Common myeloid progenitor, CD34-positive (primary cell): ENCODE measurements at regions not wholly inside any gene's neighbourhood (a gene's known extent, or its start where the extent isn't known, plus 50 kb on each side); places are given as distances from the start of the nearest gene placed in this dataset.

Experiments used
- CTCF ChIA-PET: fragments of 350-600 bp; sonication (Branson Sonifier 250); formaldehyde crosslinking; loops from one replicate; lab custom pipeline; 2021; ENCODE audit warnings: antibody characterized with exemption; lab: Charles Lee
- POLR2A ChIA-PET: fragments of 350-600 bp; sonication (Branson Sonifier 250); formaldehyde crosslinking; loops from one replicate; lab custom pipeline; 2021; ENCODE audit warnings: antibody characterized with exemption; lab: Charles Lee
- DNase-seq, 3 donors: peaks; one replicate each; pipeline versions ENCODE4 v3.0.0 to v3.0.0-alpha.2; 2013
- H3K27ac ChIP-seq, 2 experiments: 1 replicate in 1 of 2; 2 replicates in 1 of 2; pipeline ENCODE4 v1.7.0; 2013; ENCODE audit warnings: inconsistent platforms in 2 of 2, low read length in 2 of 2, mild to moderate bottlenecking in 2 of 2, low read depth in 1 of 2, moderate library complexity in 1 of 2; ENCODE audit not compliant: severe bottlenecking in 2 of 2, insufficient read depth in 1 of 2, poor library complexity in 1 of 2
- H3K27me3 ChIP-seq, 5 experiments: replicated peaks in 2 of 5; 1 replicate in 3 of 5; 2 replicates in 2 of 5; pipeline versions ENCODE4 v1.6.1 to v1.7.0; 2013; ENCODE audit warnings: low read length in 4 of 5, mild to moderate bottlenecking in 2 of 5, moderate library complexity in 2 of 5, inconsistent platforms in 1 of 5; ENCODE audit not compliant: insufficient read depth in 5 of 5, control insufficient read depth in 4 of 5
- H3K36me3 ChIP-seq, 4 experiments: 1 replicate in 2 of 4; 2 replicates in 2 of 4; pipeline versions ENCODE4 v1.6.1 to v1.7.0; 2013; ENCODE audit warnings: low read length in 3 of 4, control low read depth in 1 of 4, mild to moderate bottlenecking in 1 of 4; ENCODE audit not compliant: control insufficient read depth in 4 of 4, insufficient read depth in 4 of 4
- H3K4me1 ChIP-seq, 4 experiments: 1 replicate in 3 of 4; 2 replicates in 1 of 4; pipeline versions ENCODE4 v1.6.1 to v1.7.1; 2013; ENCODE audit warnings: low read length in 3 of 4, mild to moderate bottlenecking in 3 of 4, control low read depth in 1 of 4, inconsistent platforms in 1 of 4, moderate library complexity in 1 of 4; ENCODE audit not compliant: control insufficient read depth in 4 of 4, insufficient read depth in 4 of 4; ENCODE audit errors: control extremely low read depth in 1 of 4
- H3K4me3 ChIP-seq, 7 experiments: 1 replicate in 4 of 7; 2 replicates in 3 of 7; pipeline versions ENCODE4 v1.5.1 to v1.7.0; 2013; ENCODE audit warnings: mild to moderate bottlenecking in 7 of 7, low read length in 6 of 7, moderate library complexity in 6 of 7, inconsistent platforms in 2 of 7, low read depth in 2 of 7, control low read depth in 1 of 7; ENCODE audit not compliant: insufficient read depth in 4 of 7, control insufficient read depth in 1 of 7; ENCODE audit errors: extremely low read depth in 1 of 7
- H3K9me3 ChIP-seq, 5 experiments: 1 replicate in 4 of 5; 2 replicates in 1 of 5; pipeline versions ENCODE4 v1.6.1 to v1.7.1; 2013; ENCODE audit warnings: low read length in 4 of 5, mild to moderate bottlenecking in 2 of 5, inconsistent platforms in 1 of 5, low read depth in 1 of 5, moderate library complexity in 1 of 5; ENCODE audit not compliant: control insufficient read depth in 4 of 5, insufficient read depth in 2 of 5; ENCODE audit errors: control extremely low read depth in 1 of 5
- WGBS: methylation state at CpG from one replicate; pipeline ENCODE4 v1.1.5; 2013; ENCODE audit not compliant: insufficient coverage; 5-methylcytosine and 5-hydroxymethylcytosine counted together

DNA sequence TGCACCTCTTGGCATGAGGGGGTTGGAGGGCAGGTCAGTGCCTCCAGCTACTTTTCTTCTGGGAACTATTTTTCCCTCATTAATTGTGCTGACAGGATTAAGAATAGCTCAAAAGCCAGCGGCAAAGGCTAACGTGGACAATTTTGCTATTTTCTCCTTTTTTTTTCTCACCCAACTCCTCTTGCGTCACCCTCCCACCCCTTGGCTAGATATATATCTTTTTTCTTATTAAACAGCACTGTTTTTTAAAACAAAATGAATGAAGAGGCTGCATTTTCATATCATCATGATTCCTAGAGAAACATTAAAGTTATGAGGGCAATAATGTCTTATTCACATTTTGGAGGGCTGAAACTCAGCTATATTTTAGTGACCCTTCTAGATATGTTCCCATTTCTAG lies 251.8 kb upstream of the NFE2L3 start:
- Histone ChIP-seq H3K27ac (no peak overlapping the region), H3K4me3 (no peak overlapping the region), H3K36me3 (no peaks in the 10 kb centered on the region), H3K4me1 (peaks cover under 1 to 13% (median 7%) of the 10 kb centered on the region in 4 experiments), H3K27me3 (peaks cover 0 to 36% (median 11%) of the 10 kb centered on the region in 5 experiments), H3K9me3 (no peaks in the 10 kb centered on the region)
- POLR2A ChIA-PET = interaction anchor here (0.6 kb wide), 1 partner anchor 16 kb away, joined by 4 read pairs; no protein-coding TSS in a partner anchor
- WGBS = no CpG with 5 or more reads among the region's 3 CpGs
- no peak for DNase-seq
- CTCF ChIA-PET = interaction anchor here (0.7 to 1.6 kb wide), 3 partner anchors 9 to 178 kb away, joined by 3 to 4 read pairs (median 3); no protein-coding TSS in a partner anchor

DNA sequence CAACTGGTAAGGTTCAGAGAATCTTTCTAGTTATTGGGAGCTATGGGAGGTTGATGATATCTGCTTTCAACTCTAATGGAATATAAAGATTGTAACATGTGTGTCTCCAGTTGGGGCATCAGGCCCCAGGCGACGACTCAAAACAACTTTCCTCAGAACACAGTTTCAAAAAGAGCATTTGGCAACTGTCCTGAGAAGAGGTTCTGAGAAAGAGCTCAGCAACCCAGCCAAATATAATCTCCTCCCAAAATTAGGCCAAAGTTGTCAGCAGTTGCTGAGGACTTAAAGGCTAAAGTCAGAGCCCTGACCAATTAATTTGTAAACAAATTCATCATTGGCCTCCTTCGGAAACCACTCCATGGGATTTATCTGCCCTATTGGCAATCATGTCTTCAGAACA lies 251.1 kb upstream of the NFE2L3 start:
- ChIA-PET CTCF (interaction anchor here (0.6 to 1.6 kb wide), 4 partner anchors 8 to 14 kb away, joined by 3 to 4 read pairs (median 3); no protein-coding TSS in a partner anchor), POLR2A (no interaction called here)
- whole genome bisulfite sequencing = 100% methylated on average over 2 of the region's 3 CpGs
- Histone ChIP-seq H3K4me1 (peaks cover 0 to 8% (median 2%) of the 10 kb centered on the region in 4 experiments), H3K27me3 (peaks cover 0 to 33% (median 14%) of the 10 kb centered on the region in 5 experiments), H3K36me3 (no peaks in the 10 kb centered on the region), H3K9me3 (no peaks in the 10 kb centered on the region), H3K27ac (no peak overlapping the region), H3K4me3 (no peak overlapping the region)
- DNase-seq = no peak

DNA sequence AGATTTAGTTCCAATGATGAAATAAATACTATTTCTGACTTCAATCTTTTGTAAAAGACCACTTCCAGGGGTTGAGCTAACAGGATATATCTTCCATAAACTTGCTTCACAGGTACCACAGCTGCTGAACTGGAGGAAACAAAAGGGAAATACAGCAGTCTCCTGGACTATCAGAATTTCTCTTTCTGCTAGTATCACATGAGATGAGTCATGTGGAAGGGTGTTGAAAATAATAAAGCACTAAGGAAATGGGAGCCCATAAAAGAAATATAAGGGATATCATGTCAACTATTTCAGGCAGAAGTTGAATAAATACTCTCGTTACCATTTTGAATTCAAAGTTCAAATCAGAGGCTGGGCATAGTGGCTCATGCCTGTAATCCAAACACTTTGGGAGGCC lies 250.3 kb upstream of the NFE2L3 start:
- ChIA-PET CTCF (interaction anchor here (0.7 to 1.6 kb wide), 3 partner anchors 8 to 16 kb away, joined by 3 to 4 read pairs (median 4); no protein-coding TSS in a partner anchor), POLR2A (no interaction called here)
- no peak for DNase-seq
- no peaks in the 10 kb centered on the region for H3K9me3 ChIP-seq
- H3K36me3 ChIP-seq = no peaks in the 10 kb centered on the region
- no peak overlapping the region for H3K27ac ChIP-seq
- H3K4me3 ChIP-seq = no peak overlapping the region
- H3K4me1 ChIP-seq = peaks cover 0 to 6% (median 2%) of the 10 kb centered on the region in 4 experiments
- H3K27me3 ChIP-seq = peaks cover 0 to 27% (median 13%) of the 10 kb centered on the region in 5 experiments
- 86% methylated on average over 1 of the region's 1 CpG for WGBS

DNA sequence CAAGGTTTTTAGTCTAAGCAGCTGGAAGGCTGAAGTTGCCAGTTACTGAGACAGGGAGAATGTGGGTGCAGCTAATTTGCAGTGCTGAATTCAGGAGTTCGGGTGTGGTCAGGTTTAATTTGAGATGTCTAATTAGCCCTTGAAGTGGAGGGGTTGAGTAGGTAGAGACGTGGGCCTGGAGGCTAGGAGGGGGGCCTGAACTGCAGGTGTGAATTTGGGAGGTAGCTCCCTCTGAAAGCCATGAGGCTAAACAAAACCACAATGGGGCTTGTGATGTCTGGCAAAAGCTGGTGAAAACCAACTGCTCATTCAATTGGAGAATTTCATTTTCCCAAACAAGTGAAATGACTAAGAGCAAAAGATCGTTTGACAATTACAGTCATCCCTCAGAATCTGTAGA lies 246.0 kb upstream of the NFE2L3 start:
- ChIA-PET POLR2A (no interaction called here), CTCF (interaction anchor here (0.9 to 5.7 kb wide), 2 partner anchors 10 to 13 kb away, joined by 4 to 31 read pairs; no protein-coding TSS in a partner anchor)
- DNase-seq = no peak
- no CpG with 5 or more reads among the region's 3 CpGs for WGBS
- H3K27me3 ChIP-seq = peaks cover 0 to 7% (median 3%) of the 10 kb centered on the region in 5 experiments
- no peaks in the 10 kb centered on the region for H3K9me3 ChIP-seq
- H3K4me3 ChIP-seq = no peak overlapping the region
- no peak overlapping the region for H3K27ac ChIP-seq
- no peaks in the 10 kb centered on the region for H3K4me1 ChIP-seq
- H3K36me3 ChIP-seq = no peaks in the 10 kb centered on the region

DNA sequence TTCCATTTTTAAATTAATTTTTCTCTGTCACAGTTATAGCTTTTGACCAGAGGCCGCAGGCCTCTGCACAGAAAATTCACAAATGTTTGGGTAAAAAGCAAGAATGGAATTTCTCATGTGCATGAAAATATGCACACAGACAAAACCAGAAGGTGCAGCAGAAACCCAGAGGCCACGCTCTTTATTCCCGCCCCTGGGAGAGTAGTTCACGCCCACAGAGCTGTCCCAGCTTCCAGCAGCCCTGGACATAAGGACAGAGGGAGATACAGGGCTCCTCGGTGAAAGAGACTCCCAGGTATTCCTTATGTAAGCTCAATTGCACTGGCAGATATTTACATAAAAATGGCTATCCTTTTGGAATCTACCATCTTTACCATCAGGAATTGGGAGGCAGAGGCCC lies 245.2 kb upstream of the NFE2L3 start:
- Histone ChIP-seq H3K36me3 (no peaks in the 10 kb centered on the region), H3K27ac (no peak overlapping the region), H3K27me3 (peaks cover 0 to 5% (median 3%) of the 10 kb centered on the region in 5 experiments), H3K9me3 (no peaks in the 10 kb centered on the region), H3K4me3 (no peak overlapping the region), H3K4me1 (no peaks in the 10 kb centered on the region)
- ChIA-PET POLR2A (no interaction called here), CTCF (interaction anchor here (1.1 to 5.7 kb wide), 2 partner anchors 8 to 11 kb away, joined by 3 to 31 read pairs; no protein-coding TSS in a partner anchor)
- no peak for DNase-seq
- WGBS = 100% methylated on average over 4 of the region's 5 CpGs

DNA sequence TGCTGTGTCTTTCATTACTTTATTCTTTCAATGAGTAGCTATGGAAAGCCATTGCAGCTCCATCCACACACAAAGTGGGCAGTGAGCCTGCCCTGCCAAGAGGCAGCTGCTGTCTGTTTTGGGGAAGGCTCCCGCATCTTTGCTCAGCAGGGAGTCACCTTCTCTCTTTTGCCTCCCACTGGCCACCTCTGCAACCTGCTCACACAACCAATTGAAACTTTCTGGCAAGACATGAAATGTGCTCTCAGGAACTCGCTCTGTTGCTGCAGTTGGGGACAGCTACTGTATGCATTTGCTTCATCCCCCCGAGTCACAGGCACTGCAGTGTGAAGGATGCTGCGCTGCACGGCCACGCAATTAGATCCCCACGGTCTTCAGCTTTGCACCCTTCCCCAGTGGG lies 244.8 kb upstream of the NFE2L3 start:
- Histone ChIP-seq H3K27ac (no peak overlapping the region), H3K4me3 (no peak overlapping the region), H3K4me1 (no peaks in the 10 kb centered on the region), H3K9me3 (no peaks in the 10 kb centered on the region), H3K27me3 (peaks cover 0 to 5% (median 3%) of the 10 kb centered on the region in 5 experiments), H3K36me3 (no peaks in the 10 kb centered on the region)
- CTCF ChIA-PET = interaction anchor here (1.1 to 5.7 kb wide), 2 partner anchors 8 to 11 kb away, joined by 3 to 31 read pairs; no protein-coding TSS in a partner anchor
- no peak for DNase-seq
- WGBS = 97% methylated on average over 6 of the region's 7 CpGs
- POLR2A ChIA-PET = no interaction called here

DNA sequence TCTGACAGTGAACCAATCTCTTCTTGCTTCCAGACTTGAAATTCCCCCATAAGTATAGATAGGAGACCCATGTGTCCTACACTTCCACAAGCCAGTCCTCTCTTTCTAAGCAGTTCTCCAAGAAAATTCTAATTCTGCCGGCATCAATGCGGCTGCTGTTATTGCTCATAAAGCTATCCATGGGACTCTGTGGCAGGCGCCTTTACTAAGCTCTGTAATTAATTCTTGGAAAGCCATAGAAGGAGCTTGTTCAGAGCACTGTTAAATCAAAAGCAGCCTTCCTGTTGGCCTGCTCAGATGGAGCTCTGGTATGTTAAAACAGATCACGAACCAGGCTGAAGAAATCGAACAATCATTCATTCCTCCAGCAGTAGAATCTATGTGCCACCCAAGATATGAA lies 244.3 kb upstream of the NFE2L3 start:
- no peaks in the 10 kb centered on the region for H3K9me3 ChIP-seq
- no peak overlapping the region for H3K27ac ChIP-seq
- no peaks in the 10 kb centered on the region for H3K4me1 ChIP-seq
- ChIA-PET CTCF (interaction anchor here (1.1 to 5.7 kb wide), 2 partner anchors 9 to 12 kb away, joined by 3 to 31 read pairs; no protein-coding TSS in a partner anchor), POLR2A (no interaction called here)
- 100% methylated on average over 3 of the region's 5 CpGs for WGBS
- no peaks in the 10 kb centered on the region for H3K36me3 ChIP-seq
- DNase-seq = no peak
- peaks cover 0 to 5% (median 3%) of the 10 kb centered on the region in 5 experiments for H3K27me3 ChIP-seq
- H3K4me3 ChIP-seq = no peak overlapping the region
